ENCODE measurements at regions not wholly inside any gene's neighbourhood (a gene's known extent, or its start where the extent isn't known, plus 50 kb on each side); places are given as distances from the start of the nearest gene placed in this dataset.
"Not testable (repeated sequence)": the region's sequence is repeated elsewhere in the genome, so short reads cannot be mapped to it uniquely, and the experiment has no call there.

GRCh38 chr17:53227111-53227510 is 595.6 kb upstream of the KIF2B start:
- TF ChIP-seq POLR2A (IDR thresholded peaks at IDR 0.05; ENCODE audit: extremely low read depth, insufficient read length) (no peak), CTCF (IDR thresholded peaks at IDR 0.05; ENCODE audit: low read depth, low read length) (no peak), MYC (IDR thresholded peaks at IDR 0.05; ENCODE audit: low read depth, low read length) (no peak), MAX (IDR thresholded peaks at IDR 0.05; ENCODE audit: low read depth, low read length) (no peak)
- DNase-seq (ENCODE audit: low read depth), result no peak
- H3K4me3 ChIP-seq (ENCODE audit: low read depth, low read length), result no peak overlapping the region

- TF ChIP-seq POLR2A (IDR thresholded peaks at IDR 0.05; ENCODE audit: extremely low read depth, insufficient read length) (no peak), MAX (IDR thresholded peaks at IDR 0.05; ENCODE audit: low read depth, low read length) (no peak), MYC (IDR thresholded peaks at IDR 0.05; ENCODE audit: low read depth, low read length) (no peak), CTCF (IDR thresholded peaks at IDR 0.05; ENCODE audit: low read depth, low read length) (no peak)
- no peak overlapping the region for H3K4me3 ChIP-seq (ENCODE audit: low read depth, low read length)
- no peak for DNase-seq (ENCODE audit: low read depth)
These were observed 602.9 kb upstream of the KIF2B start for GRCh38 chr17:53219821-53220220.

GRCh38 chr17:53218723-53219122 is 604.0 kb upstream of the KIF2B start:
- no peak for TF ChIP-seq MAX (IDR thresholded peaks at IDR 0.05; ENCODE audit: low read depth, low read length)
- TF ChIP-seq MYC (IDR thresholded peaks at IDR 0.05; ENCODE audit: low read depth, low read length), result no peak
- no peak for TF ChIP-seq POLR2A (IDR thresholded peaks at IDR 0.05; ENCODE audit: extremely low read depth, insufficient read length)
- TF ChIP-seq CTCF (IDR thresholded peaks at IDR 0.05; ENCODE audit: low read depth, low read length), result no peak
- no peak for DNase-seq (ENCODE audit: low read depth)
- H3K4me3 ChIP-seq (ENCODE audit: low read depth, low read length), result no peak overlapping the region

- TF ChIP-seq POLR2A (IDR thresholded peaks at IDR 0.05; ENCODE audit: extremely low read depth, insufficient read length), result no peak
- no peak for TF ChIP-seq MYC (IDR thresholded peaks at IDR 0.05; ENCODE audit: low read depth, low read length)
- TF ChIP-seq CTCF (IDR thresholded peaks at IDR 0.05; ENCODE audit: low read depth, low read length), result no peak
- no peak for TF ChIP-seq MAX (IDR thresholded peaks at IDR 0.05; ENCODE audit: low read depth, low read length)
These were observed 605.4 kb upstream of the KIF2B start for GRCh38 chr17:53217311-53217710.

GRCh38 chr17:53208935-53209334 is 613.8 kb upstream of the KIF2B start:
- DNase-seq (ENCODE audit: low read depth); H3K4me3 ChIP-seq (ENCODE audit: low read depth, low read length): not testable (repeated sequence)

More at GRCh38 chr17:53217311-53217710, 605.4 kb upstream of the KIF2B start:
- H3K4me3 ChIP-seq (ENCODE audit: low read depth, low read length), result no peak overlapping the region
- DNase-seq (ENCODE audit: low read depth), result no peak

- DNase-seq (ENCODE audit: low read depth), result no peak
- H3K4me3 ChIP-seq (ENCODE audit: low read depth, low read length), result no peak overlapping the region
- no peak for TF ChIP-seq POLR2A (IDR thresholded peaks at IDR 0.05; ENCODE audit: extremely low read depth, insufficient read length)
- TF ChIP-seq MAX (IDR thresholded peaks at IDR 0.05; ENCODE audit: low read depth, low read length), result no peak
- TF ChIP-seq CTCF (IDR thresholded peaks at IDR 0.05; ENCODE audit: low read depth, low read length), result no peak
- no peak for TF ChIP-seq MYC (IDR thresholded peaks at IDR 0.05; ENCODE audit: low read depth, low read length)
These were observed 629.7 kb upstream of the KIF2B start for GRCh38 chr17:53193044-53193443.
